Liver (tissue), 8 donors: ENCODE measurements at regions not wholly inside any gene's neighbourhood (a gene's known extent, or its start where the extent isn't known, plus 50 kb on each side); places are given as distances from the start of the nearest gene placed in this dataset.

Experiments used
- DNase-seq: peaks from one replicate; pipeline ENCODE4 v3.0.0-alpha.2; 2017; ENCODE audit warnings: low spot score
- H3K27ac ChIP-seq, 2 donors: one replicate each; pipeline ENCODE4 v1.7.0; 2013; ENCODE audit warnings: inconsistent platforms in 2 of 2, low read length in 2 of 2, control low read depth in 1 of 2, low read depth in 1 of 2, mild to moderate bottlenecking in 1 of 2
- H3K27me3 ChIP-seq, 4 donors: one replicate each; pipeline versions ENCODE4 v1.6.1 to v1.7.0; 2013; ENCODE audit warnings: low read length in 3 of 4, inconsistent platforms in 1 of 4, mild to moderate bottlenecking in 1 of 4, moderate library complexity in 1 of 4; ENCODE audit not compliant: control insufficient read depth in 4 of 4, insufficient read depth in 4 of 4
- H3K36me3 ChIP-seq, 4 donors: one replicate each; pipeline versions ENCODE4 v1.6.1 to v1.7.0; 2013; ENCODE audit warnings: low read length in 3 of 4, mild to moderate bottlenecking in 3 of 4, low read depth in 1 of 4, moderate library complexity in 1 of 4; ENCODE audit not compliant: control insufficient read depth in 4 of 4, insufficient read depth in 3 of 4
- H3K4me1 ChIP-seq, 4 donors: one replicate each; pipeline versions ENCODE4 v1.6.1 to v1.7.0; 2013; ENCODE audit warnings: low read length in 3 of 4, mild to moderate bottlenecking in 3 of 4, moderate library complexity in 1 of 4; ENCODE audit not compliant: control insufficient read depth in 4 of 4, insufficient read depth in 4 of 4
- H3K4me3 ChIP-seq, 3 donors: one replicate each; pipeline versions ENCODE4 v1.6.1 to v1.7.0; 2013; ENCODE audit warnings: low read length in 3 of 3, control low read depth in 1 of 3, low read depth in 1 of 3, mild to moderate bottlenecking in 1 of 3
- H3K9ac ChIP-seq, 2 donors: one replicate each; pipeline ENCODE4 v1.7.0; 2013; ENCODE audit warnings: low read length in 2 of 2, mild to moderate bottlenecking in 2 of 2, moderate library complexity in 2 of 2, control low read depth in 1 of 2, low read depth in 1 of 2
- H3K9me3 ChIP-seq, 4 donors: one replicate each; pipeline versions ENCODE4 v1.6.1 to v1.7.0; 2013; ENCODE audit warnings: low read length in 3 of 4; ENCODE audit not compliant: control insufficient read depth in 4 of 4
- ATF3 ChIP-seq: IDR thresholded peaks from 2 replicates; pipeline ENCODE4 v1.6.1; 2016; ENCODE audit warnings: antibody characterized with exemption
- CTCF ChIP-seq: fragments of 150-350 bp; IDR thresholded peaks from 2 replicates; pipeline ENCODE4 v1.5.1; 2017; ENCODE audit warnings: improper control_type of control experiment, low read depth, low read length; ENCODE audit not compliant: missing input control
- EGR1 ChIP-seq, 2 donors: IDR thresholded peaks; 2 replicates each; pipeline ENCODE4 v1.6.1; 2016 to 2018; ENCODE audit warnings: antibody characterized with exemption in 2 of 2, low read depth in 2 of 2
- FOXA1 ChIP-seq: IDR thresholded peaks from 2 replicates; pipeline ENCODE4 v1.6.1; 2016; ENCODE audit warnings: antibody characterized with exemption
- FOXA2 ChIP-seq: IDR thresholded peaks from 2 replicates; pipeline ENCODE4 v1.6.1; 2016; ENCODE audit warnings: antibody characterized with exemption
- GABPA ChIP-seq, 2 donors: IDR thresholded peaks in 1 of 2; conservative IDR thresholded peaks in 1 of 2; 2 replicates each; pipeline ENCODE4 v1.6.1; 2016; ENCODE audit warnings: antibody characterized with exemption in 2 of 2, mild to moderate bottlenecking in 1 of 2, moderate library complexity in 1 of 2
- HNF4A ChIP-seq, 2 donors: conservative IDR thresholded peaks; 2 replicates each; pipeline ENCODE4 v1.6.1; 2016; ENCODE audit warnings: antibody characterized with exemption in 2 of 2, mild to moderate bottlenecking in 2 of 2
- HNF4G ChIP-seq: IDR thresholded peaks from 2 replicates; pipeline ENCODE4 v1.6.1; 2016; ENCODE audit warnings: antibody characterized with exemption
- JUND ChIP-seq, 2 donors: IDR thresholded peaks; 2 replicates each; pipeline ENCODE4 v1.6.1; 2016; ENCODE audit warnings: antibody characterized with exemption in 2 of 2
- NR2F2 ChIP-seq: IDR thresholded peaks from 2 replicates; pipeline ENCODE4 v1.6.1; 2016; ENCODE audit warnings: antibody characterized with exemption
- RAD21 ChIP-seq, 2 donors: IDR thresholded peaks; 2 replicates each; pipeline ENCODE4 v1.6.1; 2016; ENCODE audit warnings: antibody characterized with exemption in 2 of 2, mild to moderate bottlenecking in 2 of 2
- REST ChIP-seq: IDR thresholded peaks from 2 replicates; pipeline ENCODE4 v1.6.1; 2016; ENCODE audit warnings: antibody characterized with exemption, mild to moderate bottlenecking
- RXRA ChIP-seq, 2 donors: IDR thresholded peaks; 2 replicates each; pipeline ENCODE4 v1.6.1; 2017 to 2018; ENCODE audit warnings: antibody characterized with exemption in 2 of 2, mild to moderate bottlenecking in 1 of 2
- SP1 ChIP-seq: IDR thresholded peaks from 2 replicates; pipeline ENCODE4 v1.6.1; 2018; ENCODE audit warnings: antibody characterized with exemption, mild to moderate bottlenecking
- TAF1 ChIP-seq: conservative IDR thresholded peaks from 2 replicates; pipeline ENCODE4 v1.6.1; 2016; ENCODE audit warnings: antibody characterized with exemption, mild to moderate bottlenecking
- YY1 ChIP-seq: IDR thresholded peaks from 2 replicates; pipeline ENCODE4 v1.6.1; 2016; ENCODE audit warnings: antibody characterized with exemption, mild to moderate bottlenecking
- WGBS: extraction: QIAGEN DNeasy Blood & Tissue Kit; methylation state at CpG from one replicate; pipeline ENCODE4 v1.1.7; 2013; 5-methylcytosine and 5-hydroxymethylcytosine counted together
- TF ChIP-seq, protein P1 (sequence below): IDR thresholded peaks from 2 replicates; pipeline ENCODE4 v1.6.1; 2016; ENCODE audit warnings: antibody characterized with exemption
- TF ChIP-seq, protein P2 (sequence below): IDR thresholded peaks from 2 replicates; pipeline ENCODE4 v1.6.1; 2016; ENCODE audit warnings: antibody characterized with exemption
- donor health status: healthy.
- donor health status: healthy.
- donor health status: healthy.
- donor health status: healthy.
- donor health status: healthy.

DNA sequence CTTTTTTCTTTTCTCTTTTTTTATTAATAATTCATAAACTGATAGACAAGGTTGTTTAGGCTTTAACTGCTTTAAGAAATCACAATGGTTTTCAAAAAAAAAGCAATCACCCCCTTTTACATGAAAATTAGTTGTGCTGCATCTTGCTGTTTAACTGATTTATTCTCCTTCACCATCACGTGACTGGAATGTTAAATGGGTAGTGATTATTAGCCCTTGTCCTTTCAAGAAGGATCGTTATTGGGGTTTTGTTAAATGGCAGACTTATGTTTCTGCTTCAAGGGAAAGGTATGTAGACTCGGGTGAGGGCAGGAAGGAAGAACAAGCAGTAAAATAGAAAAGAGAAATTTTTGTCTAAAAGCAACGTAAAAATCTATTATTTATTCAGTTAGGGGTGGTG lies 175.6 kb upstream of the TLE4 start:
- Histone ChIP-seq H3K4me3 (no peak overlapping the region), H3K9me3 (no peaks in the 10 kb centered on the region), H3K4me1 (no peaks in the 10 kb centered on the region), H3K27me3 (peaks cover 0 to 3% (median 0%) of the 10 kb centered on the region in 4 donors), H3K9ac (no peak overlapping the region), H3K36me3 (no peaks in the 10 kb centered on the region), H3K27ac (no peak overlapping the region)
- TF ChIP-seq YY1 (no peak), CTCF (no peak)
- TF ChIP-seq, protein P1, sequence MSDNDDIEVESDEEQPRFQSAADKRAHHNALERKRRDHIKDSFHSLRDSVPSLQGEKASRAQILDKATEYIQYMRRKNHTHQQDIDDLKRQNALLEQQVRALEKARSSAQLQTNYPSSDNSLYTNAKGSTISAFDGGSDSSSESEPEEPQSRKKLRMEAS, result no peak
- DNase-seq, result no peak
- 50% methylated on average over 4 of the region's 4 CpGs for WGBS

GRCh38 chr9:79403495-79403894 lies 168.3 kb upstream of the TLE4 start:
- Histone ChIP-seq H3K4me3 (no peak overlapping the region), H3K27me3 (no peaks in the 10 kb centered on the region), H3K9me3 (no peaks in the 10 kb centered on the region), H3K27ac (no peak overlapping the region), H3K4me1 (no peaks in the 10 kb centered on the region), H3K9ac (no peak overlapping the region), H3K36me3 (no peaks in the 10 kb centered on the region)
- no peak for DNase-seq
- TF ChIP-seq REST (no peak), HNF4A (conservative IDR thresholded peaks at IDR 0.05) (no peak), SP1 (no peak), FOXA1 (no peak), YY1 (no peak), JUND (IDR thresholded peaks at IDR 0.05) (no peak), TAF1 (no peak), RAD21 (IDR thresholded peaks at IDR 0.05) (no peak), GABPA (IDR thresholded peaks at IDR 0.05 in 1 of 2, conservative IDR thresholded peaks at IDR 0.05 in 1 of 2) (no peak), NR2F2 (no peak), RXRA (IDR thresholded peaks at IDR 0.05) (no peak), FOXA2 (no peak), ATF3 (no peak), CTCF (no peak), HNF4G (no peak), EGR1 (IDR thresholded peaks at IDR 0.05; ENCODE audit: low read depth in 2 of 2) (no peak)
- TF ChIP-seq, protein P2, sequence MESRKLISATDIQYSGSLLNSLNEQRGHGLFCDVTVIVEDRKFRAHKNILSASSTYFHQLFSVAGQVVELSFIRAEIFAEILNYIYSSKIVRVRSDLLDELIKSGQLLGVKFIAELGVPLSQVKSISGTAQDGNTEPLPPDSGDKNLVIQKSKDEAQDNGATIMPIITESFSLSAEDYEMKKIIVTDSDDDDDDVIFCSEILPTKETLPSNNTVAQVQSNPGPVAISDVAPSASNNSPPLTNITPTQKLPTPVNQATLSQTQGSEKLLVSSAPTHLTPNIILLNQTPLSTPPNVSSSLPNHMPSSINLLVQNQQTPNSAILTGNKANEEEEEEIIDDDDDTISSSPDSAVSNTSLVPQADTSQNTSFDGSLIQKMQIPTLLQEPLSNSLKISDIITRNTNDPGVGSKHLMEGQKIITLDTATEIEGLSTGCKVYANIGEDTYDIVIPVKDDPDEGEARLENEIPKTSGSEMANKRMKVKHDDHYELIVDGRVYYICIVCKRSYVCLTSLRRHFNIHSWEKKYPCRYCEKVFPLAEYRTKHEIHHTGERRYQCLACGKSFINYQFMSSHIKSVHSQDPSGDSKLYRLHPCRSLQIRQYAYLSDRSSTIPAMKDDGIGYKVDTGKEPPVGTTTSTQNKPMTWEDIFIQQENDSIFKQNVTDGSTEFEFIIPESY, result no peak
- TF ChIP-seq, protein P1, result no peak
- 97% methylated on average over 2 of the region's 2 CpGs for WGBS
